K562 (cell line): ENCODE measurements at regions not wholly inside any gene's neighbourhood (a gene's known extent, or its start where the extent isn't known, plus 50 kb on each side); places are given as distances from the start of the nearest gene placed in this dataset.

ENCODE experiments used
- ATAC-seq: fragments of 200-7000 bp; cut with Tn5 transposase; 3 replicates; pipeline ENCODE4 v1.9.1; 2020; ENCODE audit warnings: moderate library complexity
- BruUV-seq: library from RNA; stranded (reverse); fragments of 400-500 nt; replicated peaks from 2 replicates; lab custom pipeline; 2021; lab: Mats Ljungman, UMichigan
- CTCF ChIA-PET: fragments of 300-600 bp; formaldehyde crosslinking; extraction: SDS; loops from one replicate; lab custom pipeline; 2021; ENCODE audit warnings: low intra/inter-chr PET ratio; lab: Yijun Ruan, JAX
- POLR2A ChIA-PET: fragments of 300-600, 350-650 bp; sonication (Branson Sonifier 250); formaldehyde crosslinking; extraction: SDS; loops from one replicate; lab custom pipeline; 2021; ENCODE audit warnings: antibody characterized with exemption, inconsistent platforms; lab: Yijun Ruan, JAX
- DNase-seq, 4 experiments: peaks; one replicate each; pipeline versions ENCODE4 v3.0.0 to v3.0.0-alpha.2; 2011 to 2018; ENCODE audit warnings: low spot score in 3 of 4, mixed read lengths in 3 of 4; ENCODE audit errors: extremely low read depth in 1 of 4
- FAIRE-seq: peaks from 2 replicates; lab custom pipeline; 2011; peaks lifted over from hg19 to GRCh38; lab: Jason Lieb, UNC
- H2AFZ ChIP-seq: 2 replicates; pipeline ENCODE4 v1.6.0; 2011; ENCODE audit warnings: low read depth, low read length, control low read depth, inconsistent platforms
- H3K27ac ChIP-seq: fragments of 200-600 bp; 3 replicates; pipeline ENCODE4 v1.8.0; 2011; ENCODE audit warnings: low read depth, mild to moderate bottlenecking, control low read depth, inconsistent platforms, low read length, moderate library complexity, mixed read lengths; ENCODE audit errors: extremely low read depth
- H3K27me3 ChIP-seq, 2 experiments: fragments of 300-600 bp in 1 of 2; 2 replicates in 1 of 2; 3 replicates in 1 of 2; pipeline versions ENCODE4 v1.6.0 to v1.8.0; 2011; ENCODE audit warnings: inconsistent platforms in 2 of 2, low read length in 2 of 2, mild to moderate bottlenecking in 1 of 2, mixed read lengths in 1 of 2, moderate library complexity in 1 of 2; ENCODE audit not compliant: control insufficient read depth in 2 of 2, insufficient read depth in 2 of 2
- H3K36me3 ChIP-seq: fragments of 300-600 bp; 3 replicates; pipeline ENCODE4 v1.8.0; 2011; ENCODE audit warnings: mild to moderate bottlenecking, low read length, inconsistent platforms; ENCODE audit not compliant: control insufficient read depth, insufficient read depth
- H3K4me1 ChIP-seq, 2 experiments: fragments of 200-600 bp in 1 of 2; replicated peaks in 1 of 2; 2 replicates in 1 of 2; 3 replicates in 1 of 2; pipeline versions ENCODE4 v1.5.1 to v1.8.0; 2011; ENCODE audit warnings: inconsistent platforms in 2 of 2, low read length in 2 of 2, mild to moderate bottlenecking in 1 of 2, mixed read lengths in 1 of 2, moderate library complexity in 1 of 2; ENCODE audit not compliant: control insufficient read depth in 2 of 2, insufficient read depth in 2 of 2
- H3K4me2 ChIP-seq: 2 replicates; pipeline ENCODE4 v1.6.1; 2011; ENCODE audit warnings: low read length, control low read depth, inconsistent platforms, mixed read lengths; ENCODE audit not compliant: insufficient read depth
- H3K4me3 ChIP-seq: fragments of 200-600 bp; sonication (generic), shearing (Covaris generic); 2 replicates; pipeline ENCODE4 v1.5.1; 2016; ENCODE audit warnings: control low read depth, inconsistent platforms
- H3K79me2 ChIP-seq: fragments of 200-600 bp; 3 replicates; pipeline ENCODE4 v1.8.0; 2011; ENCODE audit warnings: low read length, inconsistent platforms; ENCODE audit not compliant: control insufficient read depth, insufficient read depth
- H3K9ac ChIP-seq, 2 experiments: 2 replicates each; pipeline versions ENCODE4 v1.6.0 to v1.6.1; 2011; ENCODE audit warnings: low read depth in 2 of 2, low read length in 2 of 2, control low read depth in 1 of 2, inconsistent platforms in 1 of 2, mild to moderate bottlenecking in 1 of 2, mixed read lengths in 1 of 2; ENCODE audit not compliant: insufficient read depth in 1 of 2
- H3K9me1 ChIP-seq: one replicate; pipeline ENCODE4 v1.6.0; 2011; ENCODE audit warnings: inconsistent platforms, mild to moderate bottlenecking, low read length, moderate library complexity; ENCODE audit not compliant: control insufficient read depth, insufficient read depth
- H3K9me3 ChIP-seq: replicated peaks from 2 replicates; pipeline ENCODE4 v1.5.1; 2011; ENCODE audit warnings: low read depth, low read length, inconsistent platforms; ENCODE audit not compliant: control insufficient read depth, insufficient read depth
- H4K20me1 ChIP-seq: replicated peaks from 2 replicates; pipeline ENCODE4 v1.6.1; 2011; ENCODE audit warnings: low read length, inconsistent platforms, mixed read lengths; ENCODE audit not compliant: control insufficient read depth, insufficient read depth
- BRD9 ChIP-seq: fragments of 450-650 bp; IDR thresholded peaks from 2 replicates; pipeline ENCODE4 v1.6.1; 2018; ENCODE audit warnings: low read depth; ENCODE audit not compliant: partially characterized antibody
- DIDO1 ChIP-seq: fragments of 450-650 bp; IDR thresholded peaks from 2 replicates; pipeline ENCODE4 v1.6.1; 2016; ENCODE audit warnings: low read depth, missing biosample characterization, missing genetic modification characterization
- MEF2A ChIP-seq: IDR thresholded peaks from 2 replicates; pipeline ENCODE4 v1.6.1; 2011; ENCODE audit warnings: low read depth, mild to moderate bottlenecking, low read length, moderate library complexity; ENCODE audit not compliant: control insufficient read depth
- POU5F1 ChIP-seq: fragments of 150-350 bp; IDR thresholded peaks from 2 replicates; pipeline ENCODE4 v1.6.1; 2014; ENCODE audit warnings: borderline replicate concordance, low read length, low read depth, mild to moderate bottlenecking; ENCODE audit not compliant: partially characterized antibody
- RBM39 ChIP-seq: fragments of 200-400 bp; formaldehyde crosslinking; optimal IDR thresholded peaks from 2 replicates; pipeline ENCODE3; 2018; ENCODE audit warnings: low read depth, low read length
- THRAP3 ChIP-seq: fragments of 450-650 bp; IDR thresholded peaks from 2 replicates; pipeline ENCODE4 v1.6.1; 2016; ENCODE audit warnings: mild to moderate bottlenecking, inconsistent platforms, borderline replicate concordance
- ZNF165 ChIP-seq: fragments of 250-450 bp; sonication (Bioruptor Pico); IDR thresholded peaks from 2 replicates; pipeline ENCODE4 v1.4.0; 2020; ENCODE audit warnings: borderline replicate concordance
- ZNF263 ChIP-seq: sonication (generic); formaldehyde crosslinking; IDR thresholded peaks from 2 replicates; pipeline ENCODE4 v1.8.0; 2022; ENCODE audit warnings: mild to moderate bottlenecking, missing genetic modification reagents, borderline replicate concordance
- ZNF408 ChIP-seq: fragments of 250-450 bp; sonication (Bioruptor Pico); IDR thresholded peaks from 2 replicates; pipeline ENCODE4 v1.4.0; 2020; ENCODE audit warnings: low read depth, mild to moderate bottlenecking, moderate library complexity
- ZNF785 ChIP-seq: fragments of 250-450 bp; sonication (Bioruptor Pico); IDR thresholded peaks from 2 replicates; pipeline ENCODE4 v1.4.0; 2020; ENCODE audit warnings: mild to moderate bottlenecking
- WGBS: fragments of 100-300 bp; shearing (Covaris generic); methylation state at CpG from one replicate; pipeline ENCODE4 v1.1.6; 2016; ENCODE audit warnings: low coverage, mixed read lengths; ENCODE audit not compliant: insufficient coverage; ENCODE audit errors: missing lambda C conversion rate; 5-methylcytosine and 5-hydroxymethylcytosine counted together
- in situ Hi-C: fragments of 300-500 bp; cut with MboI; formaldehyde crosslinking; loops from 4 replicates; pipeline ENCODE4 v1.15.0; 2018; ENCODE audit warnings: inconsistent platforms, mixed read lengths
- intact Hi-C: fragments of 100-400 bp; cut with micrococcal nuclease; formaldehyde crosslinking; loops from 2 replicates; pipeline ENCODE4 v1.14.2; 2022
- TF ChIP-seq, protein P1 (sequence below): sonication (generic); formaldehyde crosslinking; IDR thresholded peaks from 2 replicates; pipeline ENCODE4 v1.8.1; 2023; ENCODE audit warnings: mild to moderate bottlenecking, missing genetic modification reagents
- TF ChIP-seq, protein P2 (sequence below): fragments of 450-650 bp; formaldehyde crosslinking; IDR thresholded peaks from 2 replicates; pipeline ENCODE4 v1.4.0; 2022; ENCODE audit warnings: missing genetic modification characterization
- TF ChIP-seq, protein P3 (sequence below): fragments of 250-450 bp; sonication (Bioruptor Pico); IDR thresholded peaks from 2 replicates; pipeline ENCODE4 v1.8.0; 2021; ENCODE audit warnings: borderline replicate concordance, mild to moderate bottlenecking, moderate library complexity; ENCODE audit not compliant: poor library complexity, severe bottlenecking

DNA sequence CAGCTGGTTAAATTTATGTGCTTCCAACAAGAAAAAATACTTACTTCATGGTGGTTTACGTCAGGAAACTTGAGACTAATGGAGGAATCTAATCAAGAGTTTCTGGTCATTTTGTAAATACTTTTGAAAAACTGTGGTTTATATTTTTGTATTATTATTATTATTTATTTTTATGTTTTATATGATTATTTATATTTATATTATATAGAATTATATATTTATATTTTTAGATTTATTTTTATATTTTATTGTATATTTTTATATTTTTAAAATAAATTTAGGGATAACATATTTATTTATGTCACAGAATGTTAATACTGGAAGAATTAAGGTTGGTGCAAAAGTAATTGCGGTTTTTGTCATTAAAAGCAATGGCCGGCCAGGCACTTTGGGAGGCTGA lies 474.5 kb upstream of the DDX18 start (continued):
- TF ChIP-seq ZNF165 (CRISPR knock-in tag) (no peak), RBM39 (no peak), DIDO1 (tag) (no peak)
- TF ChIP-seq, protein P1, sequence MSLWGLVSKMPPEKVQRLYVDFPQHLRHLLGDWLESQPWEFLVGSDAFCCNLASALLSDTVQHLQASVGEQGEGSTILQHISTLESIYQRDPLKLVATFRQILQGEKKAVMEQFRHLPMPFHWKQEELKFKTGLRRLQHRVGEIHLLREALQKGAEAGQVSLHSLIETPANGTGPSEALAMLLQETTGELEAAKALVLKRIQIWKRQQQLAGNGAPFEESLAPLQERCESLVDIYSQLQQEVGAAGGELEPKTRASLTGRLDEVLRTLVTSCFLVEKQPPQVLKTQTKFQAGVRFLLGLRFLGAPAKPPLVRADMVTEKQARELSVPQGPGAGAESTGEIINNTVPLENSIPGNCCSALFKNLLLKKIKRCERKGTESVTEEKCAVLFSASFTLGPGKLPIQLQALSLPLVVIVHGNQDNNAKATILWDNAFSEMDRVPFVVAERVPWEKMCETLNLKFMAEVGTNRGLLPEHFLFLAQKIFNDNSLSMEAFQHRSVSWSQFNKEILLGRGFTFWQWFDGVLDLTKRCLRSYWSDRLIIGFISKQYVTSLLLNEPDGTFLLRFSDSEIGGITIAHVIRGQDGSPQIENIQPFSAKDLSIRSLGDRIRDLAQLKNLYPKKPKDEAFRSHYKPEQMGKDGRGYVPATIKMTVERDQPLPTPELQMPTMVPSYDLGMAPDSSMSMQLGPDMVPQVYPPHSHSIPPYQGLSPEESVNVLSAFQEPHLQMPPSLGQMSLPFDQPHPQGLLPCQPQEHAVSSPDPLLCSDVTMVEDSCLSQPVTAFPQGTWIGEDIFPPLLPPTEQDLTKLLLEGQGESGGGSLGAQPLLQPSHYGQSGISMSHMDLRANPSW (CRISPR knock-in tag) = no peak

DNA sequence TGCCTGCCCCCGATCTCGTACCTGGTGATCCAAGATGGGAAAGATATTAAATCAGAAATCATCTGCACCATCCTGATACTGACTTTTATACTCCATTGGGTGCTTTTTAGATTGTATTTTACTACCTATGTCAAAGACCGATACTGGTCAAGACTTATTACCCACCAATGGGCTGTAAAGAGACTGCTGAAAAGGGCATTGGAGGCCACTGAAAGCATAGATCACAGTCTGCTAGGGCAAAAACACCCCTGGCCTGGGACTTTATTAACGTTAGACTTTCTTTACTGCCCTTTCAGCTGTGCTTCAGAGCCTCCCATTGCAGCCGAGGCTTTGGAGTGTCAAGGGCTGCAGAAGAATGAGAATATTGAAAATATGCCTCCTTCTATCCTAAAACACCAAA lies 472.8 kb upstream of the DDX18 start:
- H3K9me1 ChIP-seq = no peaks in the 10 kb centered on the region
- no TSS peak for BruUV-seq
- TF ChIP-seq ZNF785 (no peak), THRAP3 (no peak), ZNF408 (no peak), POU5F1 (no peak), BRD9 (no peak), MEF2A (no peak), ZNF263 (CRISPR knock-in tag) (no peak)
- TF ChIP-seq, protein P2, sequence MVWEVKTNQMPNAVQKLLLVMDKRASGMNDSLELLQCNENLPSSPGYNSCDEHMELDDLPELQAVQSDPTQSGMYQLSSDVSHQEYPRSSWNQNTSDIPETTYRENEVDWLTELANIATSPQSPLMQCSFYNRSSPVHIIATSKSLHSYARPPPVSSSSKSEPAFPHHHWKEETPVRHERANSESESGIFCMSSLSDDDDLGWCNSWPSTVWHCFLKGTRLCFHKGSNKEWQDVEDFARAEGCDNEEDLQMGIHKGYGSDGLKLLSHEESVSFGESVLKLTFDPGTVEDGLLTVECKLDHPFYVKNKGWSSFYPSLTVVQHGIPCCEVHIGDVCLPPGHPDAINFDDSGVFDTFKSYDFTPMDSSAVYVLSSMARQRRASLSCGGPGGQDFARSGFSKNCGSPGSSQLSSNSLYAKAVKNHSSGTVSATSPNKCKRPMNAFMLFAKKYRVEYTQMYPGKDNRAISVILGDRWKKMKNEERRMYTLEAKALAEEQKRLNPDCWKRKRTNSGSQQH = no peak
- TF ChIP-seq, protein P3, sequence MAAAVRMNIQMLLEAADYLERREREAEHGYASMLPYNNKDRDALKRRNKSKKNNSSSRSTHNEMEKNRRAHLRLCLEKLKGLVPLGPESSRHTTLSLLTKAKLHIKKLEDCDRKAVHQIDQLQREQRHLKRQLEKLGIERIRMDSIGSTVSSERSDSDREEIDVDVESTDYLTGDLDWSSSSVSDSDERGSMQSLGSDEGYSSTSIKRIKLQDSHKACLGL (CRISPR knock-in tag) = no peak
- no peaks in the 10 kb centered on the region for H4K20me1 ChIP-seq
- POLR2A ChIA-PET = no interaction called here
- DNase-seq = no peak
- no peak overlapping the region for H2AFZ ChIP-seq
- CTCF ChIA-PET = no interaction called here
- H3K36me3 ChIP-seq = no peaks in the 10 kb centered on the region
- no peaks in the 10 kb centered on the region for H3K27me3 ChIP-seq
- FAIRE-seq = no peak
- H3K9ac ChIP-seq = no peak overlapping the region
- H3K4me1 ChIP-seq = no peaks in the 10 kb centered on the region
- H3K27ac ChIP-seq = no peak overlapping the region
- ATAC-seq = no peak
- intact Hi-C loops (no loop called here), in situ Hi-C loops (no loop called here)
- H3K4me2 ChIP-seq = no peak overlapping the region
- no peaks in the 10 kb centered on the region for H3K79me2 ChIP-seq
- no peak overlapping the region for H3K4me3 ChIP-seq
- no peaks in the 10 kb centered on the region; the same call in 1 of the 2 replicates for H3K9me3 ChIP-seq
- WGBS = 2% methylated on average over 5 of the region's 5 CpGs
